Caco-2 (cell line): ENCODE measurements at regions not wholly inside any gene's neighbourhood (a gene's known extent, or its start where the extent isn't known, plus 50 kb on each side); places are given as distances from the start of the nearest gene placed in this dataset.

Source experiments
- BruUV-seq: library from RNA; stranded (reverse); fragments of 400-500 nt; replicated peaks from 2 replicates; lab custom pipeline; 2021; lab: Mats Ljungman, UMichigan
- CTCF ChIA-PET: fragments of 300-600 bp; sonication (Branson Sonifier 250); formaldehyde crosslinking; loops from one replicate; lab custom pipeline; 2022; ENCODE audit warnings: antibody characterized with exemption; lab: Charles Lee
- POLR2A ChIA-PET: fragments of 300-600 bp; sonication (Branson Sonifier 250); formaldehyde crosslinking; loops from one replicate; lab custom pipeline; 2022; ENCODE audit warnings: antibody characterized with exemption; lab: Charles Lee
- DNase-seq, 2 experiments: peaks; one replicate each; pipeline versions ENCODE4 v3.0.0 to v3.0.0-alpha.2; 2020 to 2022
- H3K27me3 ChIP-seq: replicated peaks from 2 replicates; pipeline ENCODE4 v1.6.0; 2011; ENCODE audit warnings: low read length; ENCODE audit not compliant: control insufficient read depth, insufficient read depth
- H3K36me3 ChIP-seq: 2 replicates; pipeline ENCODE4 v1.5.1; 2011; ENCODE audit warnings: low read length; ENCODE audit not compliant: control insufficient read depth, insufficient read depth
- H3K4me1 ChIP-seq: fragments of 250-450 bp; sonication (Bioruptor Pico); 2 replicates; pipeline ENCODE4 v1.5.1; 2020; ENCODE audit warnings: mild to moderate bottlenecking
- H3K4me3 ChIP-seq: 2 replicates; pipeline ENCODE4 v1.5.1; 2011; ENCODE audit warnings: low read depth, mild to moderate bottlenecking, control low read depth, low read length
- H3K9me3 ChIP-seq: fragments of 250-450 bp; sonication (Bioruptor Pico); 2 replicates; pipeline ENCODE4 v1.5.1; 2020; ENCODE audit warnings: mild to moderate bottlenecking, moderate library complexity
- H3K27ac Mint-ChIP-seq: one replicate; pipeline ENCODE4 v1.8.0; 2022; ENCODE audit warnings: mixed read lengths; ENCODE audit not compliant: unreplicated experiment
- H3K27me3 Mint-ChIP-seq: one replicate; pipeline ENCODE4 v1.8.0; 2022; ENCODE audit warnings: mixed read lengths; ENCODE audit not compliant: insufficient read depth, unreplicated experiment
- H3K36me3 Mint-ChIP-seq: one replicate; pipeline ENCODE4 v1.8.0; 2022; ENCODE audit warnings: mild to moderate bottlenecking, mixed read lengths; ENCODE audit not compliant: insufficient read depth, unreplicated experiment
- H3K4me1 Mint-ChIP-seq: one replicate; pipeline ENCODE4 v1.8.0; 2022; ENCODE audit warnings: low read depth, mixed read lengths; ENCODE audit not compliant: unreplicated experiment
- H3K4me3 Mint-ChIP-seq: one replicate; pipeline ENCODE4 v1.8.0; 2022; ENCODE audit warnings: mild to moderate bottlenecking, moderate library complexity, mixed read lengths; ENCODE audit not compliant: unreplicated experiment
- H3K9me3 Mint-ChIP-seq: one replicate; pipeline ENCODE4 v1.8.0; 2022; ENCODE audit warnings: mixed read lengths; ENCODE audit not compliant: unreplicated experiment
- CTCF ChIP-seq, 2 experiments: fragments of 200-600 bp in 1 of 2; IDR thresholded peaks; 1 replicate in 1 of 2; 2 replicates in 1 of 2; pipeline versions ENCODE4 v1.5.1 to v1.8.0; 2011 to 2022; ENCODE audit warnings: antibody characterized with exemption in 1 of 2, control low read depth in 1 of 2, inconsistent platforms in 1 of 2, low read depth in 1 of 2, low read length in 1 of 2, mild to moderate bottlenecking in 1 of 2, moderate library complexity in 1 of 2; ENCODE audit not compliant: insufficient read depth in 1 of 2, severe bottlenecking in 1 of 2, unreplicated experiment in 1 of 2
- intact Hi-C: fragments of 100-400 bp; cut with micrococcal nuclease; formaldehyde crosslinking; loops from one replicate; pipeline ENCODE4 v1.10.0; 2022; ENCODE audit not compliant: unreplicated experiment

- Histone ChIP-seq H3K27me3 (no peaks in the 10 kb centered on the region), H3K4me3 (no peak overlapping the region), H3K9me3 (no peaks in the 10 kb centered on the region), H3K36me3 (no peaks in the 10 kb centered on the region), H3K4me1 (no peaks in the 10 kb centered on the region)
- ChIA-PET CTCF (no interaction called here), POLR2A (no interaction called here)
- no peaks in the 10 kb centered on the region for H3K27me3 Mint-ChIP-seq
- H3K36me3 Mint-ChIP-seq: no peaks in the 10 kb centered on the region
- TF ChIP-seq CTCF (IDR thresholded peaks at IDR 0.05; ENCODE audit: insufficient read depth in 1 of 2, low read depth in 1 of 2, low read length in 1 of 2, severe bottlenecking in 1 of 2, unreplicated experiment in 1 of 2): no peak
- no TSS peak for BruUV-seq
- intact Hi-C loops: no loop called here
- H3K27ac Mint-ChIP-seq: no peak overlapping the region
- no peak overlapping the region for H3K4me3 Mint-ChIP-seq
- H3K4me1 Mint-ChIP-seq: no peaks in the 10 kb centered on the region
- H3K9me3 Mint-ChIP-seq: no peaks in the 10 kb centered on the region
- no peak for DNase-seq
Measured at GRCh38 chrX:116897526-116897925, 434.8 kb upstream of the CT83 start.

- Mint-ChIP-seq H3K27me3 (no peaks in the 10 kb centered on the region), H3K27ac (no peak overlapping the region), H3K36me3 (no peaks in the 10 kb centered on the region), H3K4me3 (no peak overlapping the region), H3K9me3 (no peaks in the 10 kb centered on the region), H3K4me1 (no peaks in the 10 kb centered on the region)
- CTCF ChIA-PET: interaction anchor here (0.6 kb wide), 1 partner anchor 1838 kb away, joined by 3 read pairs; no protein-coding TSS in a partner anchor
- Histone ChIP-seq H3K36me3 (no peaks in the 10 kb centered on the region), H3K9me3 (no peaks in the 10 kb centered on the region), H3K4me3 (no peak overlapping the region), H3K4me1 (no peaks in the 10 kb centered on the region), H3K27me3 (no peaks in the 10 kb centered on the region)
- intact Hi-C loops: no loop called here
- TF ChIP-seq CTCF (IDR thresholded peaks at IDR 0.05; ENCODE audit: insufficient read depth in 1 of 2, low read depth in 1 of 2, low read length in 1 of 2, severe bottlenecking in 1 of 2, unreplicated experiment in 1 of 2): no peak
- BruUV-seq: no TSS peak
- peak in 1 of 2 experiments; percentile 0 for DNase-seq
- POLR2A ChIA-PET: no interaction called here
Measured at GRCh38 chrX:116881961-116882360, 419.2 kb upstream of the CT83 start.

- Histone ChIP-seq H3K4me3 (no peak overlapping the region), H3K36me3 (no peaks in the 10 kb centered on the region), H3K4me1 (no peaks in the 10 kb centered on the region), H3K9me3 (no peaks in the 10 kb centered on the region), H3K27me3 (no peaks in the 10 kb centered on the region)
- Mint-ChIP-seq H3K36me3 (no peaks in the 10 kb centered on the region), H3K4me1 (peaks cover 6% of the 10 kb centered on the region), H3K27me3 (no peaks in the 10 kb centered on the region), H3K9me3 (no peaks in the 10 kb centered on the region), H3K4me3 (no peak overlapping the region), H3K27ac (no peak overlapping the region)
- intact Hi-C loops: no loop called here
- no peak for TF ChIP-seq CTCF (IDR thresholded peaks at IDR 0.05; ENCODE audit: insufficient read depth in 1 of 2, low read depth in 1 of 2, low read length in 1 of 2, severe bottlenecking in 1 of 2, unreplicated experiment in 1 of 2)
- DNase-seq: no peak
- BruUV-seq: no TSS peak
- CTCF ChIA-PET: no interaction called here
- POLR2A ChIA-PET: no interaction called here
Measured at GRCh38 chrX:116873671-116874070, 410.9 kb upstream of the CT83 start.
